Muscle of back (tissue), 3 donors: ENCODE measurements at regions not wholly inside any gene's neighbourhood (a gene's known extent, or its start where the extent isn't known, plus 50 kb on each side); places are given as distances from the start of the nearest gene placed in this dataset.
A peak's percentile ranks its signal among the peaks of the same experiment; 100 is the strongest.
"Not testable (repeated sequence)": the region's sequence is repeated elsewhere in the genome, so short reads cannot be mapped to it uniquely, and the experiment has no call there.

Experiments used
- DNase-seq, 3 donors: peaks; one replicate each; pipeline versions ENCODE4 v3.0.0 to v3.0.0-alpha.2; 2013

DNA sequence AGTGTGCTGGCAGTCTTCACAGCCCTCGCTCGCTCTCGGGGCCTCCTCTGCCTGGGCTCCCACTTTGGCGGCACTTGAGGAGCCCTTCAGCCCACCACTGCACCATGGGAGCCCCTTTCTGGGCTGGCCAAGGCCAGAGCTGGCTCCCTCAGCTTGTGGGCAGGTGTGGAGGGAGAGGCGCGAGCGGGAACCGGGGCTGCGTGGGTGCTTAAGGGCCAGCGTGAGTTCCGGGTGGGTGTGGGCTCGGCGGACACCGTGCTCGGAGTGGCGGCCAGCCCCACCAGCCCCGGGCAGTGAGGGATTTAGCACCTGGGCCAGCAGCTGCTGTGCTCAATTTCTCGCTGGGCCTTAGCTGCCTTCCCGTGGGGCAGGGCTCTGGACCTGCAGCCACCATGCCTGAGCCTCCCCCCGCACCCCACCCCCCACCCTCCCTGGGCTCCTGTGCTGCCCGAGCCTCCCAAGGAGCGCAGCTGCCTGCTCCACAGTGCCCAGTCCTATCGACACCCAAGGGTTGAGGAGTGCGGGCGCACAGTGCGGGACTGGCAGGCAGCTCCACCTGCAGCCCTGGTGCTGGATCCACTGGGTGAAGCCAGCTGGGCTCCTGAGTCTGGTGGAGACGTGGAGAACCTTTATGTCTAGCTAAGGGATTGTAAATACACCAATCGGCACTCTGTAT is 684.4 kb upstream of the GOLIM4 start:
- DNase-seq = not testable (repeated sequence)

GRCh38 chr3:168753724-168754123 is 658.0 kb upstream of the GOLIM4 start:
- no peak for DNase-seq

- DNase-seq = peak in 1 of 3 donors; percentile 2
These were observed 656.6 kb upstream of the GOLIM4 start for GRCh38 chr3:168752339-168752738.

DNA sequence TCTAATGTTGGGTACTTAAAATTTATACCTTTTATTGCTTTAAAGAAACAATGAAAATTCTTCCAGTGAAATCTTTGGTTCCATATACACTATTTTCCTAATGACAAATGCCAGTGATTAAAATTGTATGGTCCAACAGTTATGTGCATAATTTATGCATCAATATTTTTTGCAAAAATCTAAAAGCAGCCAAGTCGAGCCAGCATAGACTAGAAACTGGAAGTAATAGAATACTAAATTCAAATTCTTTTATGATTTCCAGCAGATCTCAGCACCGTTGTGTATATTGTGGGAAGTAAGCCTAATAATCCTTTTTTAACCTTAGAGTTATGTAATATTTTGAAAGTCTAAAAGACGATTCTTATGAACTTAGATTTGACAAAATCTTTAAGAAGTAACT is 652.0 kb upstream of the GOLIM4 start:
- DNase-seq = no peak

DNA sequence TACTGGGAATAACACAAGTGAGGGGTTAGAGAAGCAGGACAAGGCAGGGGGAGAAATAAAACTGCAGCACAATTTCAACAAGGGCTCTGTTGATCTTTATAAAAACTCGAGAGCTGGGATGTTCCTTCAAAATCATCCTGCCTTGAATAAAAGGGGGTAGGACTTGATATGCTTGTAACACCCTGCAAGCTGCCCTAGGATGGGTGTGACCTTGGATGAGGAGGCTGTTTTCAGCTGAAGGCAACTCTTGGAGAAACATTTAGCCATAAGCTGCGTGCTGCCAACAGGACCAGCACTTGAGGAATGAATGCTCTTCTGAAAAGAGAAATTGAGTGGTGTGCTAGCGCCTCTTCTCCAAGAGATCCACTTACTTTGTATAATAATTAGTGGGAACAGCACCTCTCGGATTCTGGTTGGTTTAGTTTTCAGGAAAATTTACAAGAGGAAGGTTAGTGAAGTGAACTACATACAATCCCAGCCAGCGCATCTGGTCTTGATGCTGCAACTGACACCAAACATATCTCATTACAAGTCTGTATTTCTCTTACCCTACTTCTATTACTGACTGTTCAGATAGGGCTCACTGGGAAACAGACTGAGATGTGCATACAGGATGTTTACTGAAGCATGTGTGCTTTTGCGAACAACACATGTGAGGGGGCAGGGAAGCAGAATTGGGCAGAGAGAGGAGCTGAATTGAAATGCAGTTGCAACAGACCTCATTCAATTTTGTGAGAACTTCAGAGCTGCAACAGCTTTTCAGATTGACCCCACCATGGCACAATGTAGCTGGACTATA is 643.0 kb upstream of the GOLIM4 start:
- no peak for DNase-seq

DNA sequence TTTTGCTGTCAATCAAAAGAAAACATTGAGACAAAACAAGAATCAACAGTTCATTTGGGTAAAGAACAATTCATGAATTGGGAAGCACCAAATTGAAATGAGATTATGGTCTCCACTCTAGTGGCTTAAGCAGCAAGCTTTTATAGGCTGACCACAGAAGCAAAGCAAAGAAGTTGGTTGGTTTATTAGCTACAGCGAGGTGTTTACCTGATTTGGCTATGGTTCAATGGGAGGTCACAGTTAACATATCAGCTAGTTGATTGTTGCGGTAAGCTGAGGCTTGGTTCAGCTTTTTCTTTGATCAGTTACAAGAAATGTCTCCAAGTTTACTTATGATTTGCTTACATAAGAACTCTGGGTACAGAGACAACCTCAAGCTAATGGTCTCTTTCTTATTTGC is 640.5 kb upstream of the GOLIM4 start:
- no peak for DNase-seq

- no peak for DNase-seq
These were observed 634.3 kb upstream of the GOLIM4 start for GRCh38 chr3:168730073-168730472.

GRCh38 chr3:168722091-168722490 is 626.4 kb upstream of the GOLIM4 start:
- peak in 1 of 3 donors; percentile 1 for DNase-seq

DNA sequence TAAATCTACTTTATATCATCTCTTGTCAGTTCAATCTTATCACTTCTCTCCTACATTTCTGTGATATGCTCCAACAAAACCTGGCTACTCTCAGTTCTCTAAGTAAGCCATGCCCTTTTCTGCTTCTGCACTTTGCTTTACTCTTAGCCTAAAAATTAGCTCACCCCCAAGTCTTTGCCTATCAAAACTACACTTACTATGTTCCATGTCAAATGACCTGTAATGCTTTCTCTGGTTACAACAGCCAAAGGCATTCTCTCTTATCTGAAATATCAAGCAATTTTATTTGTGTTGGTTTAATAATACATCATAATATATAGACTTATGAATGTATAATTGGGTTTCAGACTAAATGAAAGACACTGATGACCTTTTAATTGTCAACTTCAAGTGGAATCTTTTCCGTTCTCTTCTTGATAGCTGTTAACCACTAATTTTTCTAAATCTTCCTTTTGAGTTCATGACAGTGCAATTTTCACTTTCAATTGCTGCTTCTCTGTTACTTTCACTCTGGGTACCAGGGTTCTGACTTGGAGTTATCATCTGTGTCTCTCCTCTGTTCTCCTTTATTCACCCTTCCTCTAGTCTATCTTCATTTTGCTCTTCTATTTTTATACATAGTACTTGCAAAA is 619.0 kb upstream of the GOLIM4 start:
- no peak for DNase-seq

- DNase-seq = no peak
These were observed 613.3 kb upstream of the GOLIM4 start for GRCh38 chr3:168709073-168709472.

DNA sequence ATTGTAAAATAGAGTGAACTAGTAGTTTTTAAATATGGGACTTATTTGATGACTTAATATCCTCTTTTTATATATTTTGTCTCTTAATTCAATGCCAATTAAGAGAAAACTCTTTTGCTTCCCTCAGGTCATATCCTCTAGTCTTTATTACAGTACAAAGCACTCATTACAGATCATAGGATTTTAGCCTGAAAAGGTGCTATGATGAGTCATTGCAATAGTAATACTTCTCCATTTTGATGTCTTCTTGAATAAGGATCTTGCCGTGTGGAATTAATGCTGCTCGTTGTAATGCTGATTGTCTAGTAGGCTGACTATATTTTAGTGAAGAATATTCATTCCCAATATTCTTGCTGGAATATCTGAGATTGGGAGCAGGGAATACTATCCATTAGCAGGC is 612.2 kb upstream of the GOLIM4 start:
- DNase-seq = no peak

GRCh38 chr3:168705412-168705811 is 609.7 kb upstream of the GOLIM4 start:
- no peak for DNase-seq

DNA sequence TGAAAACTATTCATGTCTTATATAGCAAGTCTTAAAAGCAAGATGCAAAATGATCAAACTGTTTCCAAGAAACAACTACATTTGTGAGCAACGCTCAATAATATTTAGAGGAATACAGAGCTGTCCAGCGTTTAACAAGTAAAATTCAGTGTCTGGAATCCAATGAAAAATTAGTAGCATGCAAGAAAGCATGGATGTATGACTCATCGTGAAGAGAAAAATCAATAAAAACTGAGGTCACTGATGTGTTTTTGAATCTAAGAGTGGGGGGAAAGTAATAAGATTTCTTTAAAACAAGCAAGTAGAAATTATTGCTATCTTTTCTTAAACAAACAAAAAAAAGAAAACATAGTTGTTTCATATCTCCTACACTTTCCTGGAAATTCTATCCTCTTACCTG is 600.3 kb upstream of the GOLIM4 start:
- no peak for DNase-seq

- DNase-seq = no peak
These were observed 598.1 kb upstream of the GOLIM4 start for GRCh38 chr3:168693870-168694269.

GRCh38 chr3:168688267-168688666 is 592.5 kb upstream of the GOLIM4 start:
- DNase-seq = no peak

GRCh38 chr3:168684519-168684918 is 588.8 kb upstream of the GOLIM4 start:
- no peak for DNase-seq

DNA sequence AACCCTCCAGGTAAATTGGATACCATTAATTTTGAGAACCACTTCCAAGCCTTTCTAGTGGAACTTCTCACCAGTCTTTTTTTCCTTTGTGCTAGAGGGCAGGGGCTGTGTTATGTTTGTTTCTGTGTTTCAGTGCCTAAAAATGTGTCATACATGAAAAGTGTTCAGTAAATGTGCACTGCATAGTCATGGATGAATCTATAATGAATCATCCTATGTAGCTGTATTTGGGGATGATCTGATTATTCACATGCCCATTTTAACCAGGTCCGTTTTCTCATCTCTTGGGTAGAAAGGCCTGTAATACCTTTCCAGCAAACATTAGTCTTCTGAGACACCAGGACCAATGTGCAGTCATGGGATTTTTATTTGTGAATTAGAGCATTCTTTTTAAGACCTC is 583.0 kb upstream of the GOLIM4 start:
- no peak for DNase-seq

DNA sequence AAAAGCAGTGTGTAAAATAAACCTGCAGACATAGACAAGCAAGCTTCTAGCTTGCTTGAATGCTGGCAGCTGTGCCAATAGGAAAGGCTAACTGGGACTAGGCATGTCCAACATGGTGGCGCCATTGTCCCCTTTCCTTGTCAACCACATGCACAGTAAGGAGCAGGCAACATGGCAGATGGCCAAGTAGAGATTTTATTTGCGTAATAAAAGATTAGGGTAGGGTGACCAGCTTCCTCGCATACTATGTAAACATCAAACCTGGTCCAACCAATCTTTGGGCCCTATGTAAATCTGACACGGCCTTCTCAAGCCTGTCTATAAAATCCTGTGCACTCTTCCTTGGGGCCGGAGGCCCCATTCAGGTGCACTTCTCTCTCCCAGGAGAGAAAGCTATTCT is 575.4 kb upstream of the GOLIM4 start:
- no peak for DNase-seq

DNA sequence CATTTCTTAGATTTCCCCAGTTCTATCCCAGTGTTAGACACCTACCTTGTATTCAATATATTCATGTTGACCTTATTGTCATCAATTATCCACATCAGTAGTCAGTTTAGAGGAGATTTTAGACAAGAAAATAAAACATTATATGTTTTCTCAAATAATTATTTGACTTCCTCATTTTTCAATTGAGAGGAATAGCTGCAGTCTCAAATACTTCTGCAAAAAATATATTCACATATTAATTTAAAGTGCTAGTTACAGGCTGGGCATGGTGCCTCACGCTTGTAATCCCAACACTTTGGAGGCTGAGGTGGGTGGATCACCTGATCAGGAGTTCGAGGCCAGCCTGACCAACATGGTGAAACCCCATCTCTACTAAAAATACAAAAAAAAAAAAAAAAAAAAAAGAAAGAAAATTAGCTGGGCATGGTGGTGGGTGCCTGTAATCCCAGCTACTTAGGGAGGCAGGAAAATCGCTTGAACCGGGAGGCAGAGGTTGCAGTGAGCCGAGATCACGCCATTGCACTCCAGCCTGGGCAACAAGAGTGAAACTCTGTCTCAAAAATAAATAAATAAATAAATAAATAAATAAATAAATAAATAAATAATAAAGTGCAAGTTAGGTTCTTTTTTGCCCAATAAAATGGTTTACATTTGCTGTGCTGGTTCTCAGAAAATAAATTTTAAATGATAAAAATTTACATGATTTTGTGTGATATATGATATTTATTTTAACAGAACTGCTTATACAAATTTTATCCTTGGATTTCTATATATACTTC is 565.3 kb upstream of the GOLIM4 start:
- not testable (repeated sequence) for DNase-seq

DNA sequence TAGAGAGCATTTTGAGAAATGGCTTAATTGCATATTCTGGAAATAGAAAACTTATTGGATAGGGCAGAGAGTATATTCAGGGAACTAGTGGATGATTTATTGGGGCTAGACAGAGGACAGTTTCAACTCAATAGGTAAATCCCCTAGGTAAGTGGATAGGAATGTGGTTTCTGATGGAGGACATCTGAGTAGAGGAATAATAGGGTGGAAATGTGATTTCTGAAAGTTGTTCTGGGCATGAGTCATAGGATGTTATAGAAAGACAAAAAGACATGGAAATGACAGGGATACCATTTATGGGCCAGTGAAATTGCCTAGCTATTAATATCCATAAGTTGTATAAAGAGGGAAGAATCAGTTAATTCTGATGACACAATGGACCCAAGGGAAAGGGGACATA is 563.3 kb upstream of the GOLIM4 start:
- no peak for DNase-seq

- DNase-seq = no peak
These were observed 559.9 kb upstream of the GOLIM4 start for GRCh38 chr3:168655611-168656010.

DNA sequence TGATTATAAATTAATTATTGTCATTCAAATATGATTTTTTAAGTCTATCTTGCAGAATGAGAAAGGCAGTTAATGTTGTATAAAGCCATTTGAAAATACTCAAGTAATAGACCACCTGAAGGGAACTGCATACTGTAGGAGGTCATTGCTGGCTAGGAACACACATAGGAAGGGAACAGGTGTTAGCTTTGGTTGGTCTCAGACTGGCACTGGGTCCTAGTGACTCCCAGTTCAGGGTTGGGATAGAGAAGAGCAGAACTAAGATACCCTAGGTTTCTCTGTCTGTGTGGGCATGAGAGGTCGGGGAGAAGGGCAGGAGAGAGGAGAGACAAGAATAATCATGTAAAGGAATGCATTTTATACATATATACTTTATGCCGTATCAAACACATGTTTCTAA is 559.0 kb upstream of the GOLIM4 start:
- DNase-seq = no peak
